ENCODE measurements at regions not wholly inside any gene's neighbourhood (a gene's known extent, or its start where the extent isn't known, plus 50 kb on each side); places are given as distances from the start of the nearest gene placed in this dataset.

DNA sequence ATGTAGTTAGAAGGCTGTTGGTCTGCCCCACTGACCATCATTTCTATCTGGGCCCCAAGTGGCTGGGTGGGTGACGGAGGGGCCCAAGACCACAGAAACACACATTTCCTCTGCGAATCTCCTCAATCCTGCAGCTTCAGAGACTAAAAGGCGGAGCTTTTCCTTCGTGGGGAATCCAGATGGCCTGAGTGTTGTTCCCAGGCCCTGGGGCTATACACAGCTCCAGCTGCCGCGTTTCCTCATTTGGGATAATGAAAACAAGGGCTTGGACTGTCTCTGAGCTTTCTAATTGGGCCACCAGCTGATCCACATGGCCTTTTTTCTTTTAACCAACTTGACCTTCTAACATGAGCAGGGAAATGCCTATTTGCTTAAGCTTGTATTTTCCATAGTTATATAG is 339.9 kb downstream of the CXCL12 start:
- no peaks in the 10 kb centered on the region for H3K4me1 ChIP-seq (ENCODE audit: control insufficient read depth in 4 of 4, insufficient read depth in 4 of 4, low read length in 3 of 4)
- no peak overlapping the region for H3K9ac ChIP-seq (ENCODE audit: low read depth in 1 of 2, low read length in 2 of 2)
- TF ChIP-seq NR2F2 (IDR thresholded peaks at IDR 0.05) (peak; percentile 55), JUND (IDR thresholded peaks at IDR 0.05) (no peak), RXRA (IDR thresholded peaks at IDR 0.05) (peak in 1 of 2 donors; percentile 23), RAD21 (IDR thresholded peaks at IDR 0.05) (peak in 1 of 2 donors; percentile 14)
- no peak for DNase-seq (ENCODE audit: low spot score)
- H3K9me3 ChIP-seq (ENCODE audit: control insufficient read depth in 4 of 4, low read length in 3 of 4): peaks cover 0 to 2% (median 0%) of the 10 kb centered on the region in 4 donors
- no peaks in the 10 kb centered on the region for H3K27me3 ChIP-seq (ENCODE audit: control insufficient read depth in 4 of 4, insufficient read depth in 4 of 4, low read length in 3 of 4)
- H3K27ac ChIP-seq (ENCODE audit: low read depth in 1 of 2, low read length in 2 of 2): peak overlapping the region in 1 of 2 donors; percentile 40
- 77% methylated on average over 6 of the region's 6 CpGs for WGBS
- H3K36me3 ChIP-seq (ENCODE audit: control insufficient read depth in 4 of 4, insufficient read depth in 3 of 4, low read depth in 1 of 4, low read length in 3 of 4): no peaks in the 10 kb centered on the region
- no peak overlapping the region for H3K4me3 ChIP-seq (ENCODE audit: low read depth in 1 of 3, low read length in 3 of 3)

DNA sequence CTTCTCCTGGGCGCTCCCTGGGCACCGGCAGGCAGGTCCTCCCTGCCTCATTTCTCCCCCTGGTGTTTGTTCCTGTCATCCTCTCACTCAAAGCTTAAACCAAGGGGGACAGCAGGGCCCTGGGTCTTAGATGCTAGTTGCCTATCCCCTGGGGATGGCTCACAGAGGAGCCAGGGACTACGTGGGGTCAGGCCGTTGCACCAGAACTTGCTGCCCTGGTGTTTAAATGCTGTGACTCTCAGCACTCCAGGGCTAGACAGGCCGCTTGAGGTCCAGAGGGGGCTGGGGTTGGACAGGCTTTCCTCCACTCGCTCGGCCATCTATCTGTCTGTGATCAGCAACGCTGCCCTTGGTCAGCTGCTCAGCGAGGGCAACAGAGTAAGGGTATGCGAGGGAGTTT is 340.3 kb downstream of the CXCL12 start:
- TF ChIP-seq RAD21 (IDR thresholded peaks at IDR 0.05) (no peak), TAF1 (conservative IDR thresholded peaks at IDR 0.05) (no peak), SP1 (IDR thresholded peaks at IDR 0.05) (no peak), EGR1 (IDR thresholded peaks at IDR 0.05; ENCODE audit: low read depth in 2 of 2) (no peak), RXRA (IDR thresholded peaks at IDR 0.05) (no peak), YY1 (IDR thresholded peaks at IDR 0.05) (no peak), HNF4A (conservative IDR thresholded peaks at IDR 0.05) (no peak), NR2F2 (IDR thresholded peaks at IDR 0.05) (no peak), JUND (IDR thresholded peaks at IDR 0.05) (no peak), GABPA (IDR thresholded peaks at IDR 0.05 in 1 of 2, conservative IDR thresholded peaks at IDR 0.05 in 1 of 2) (no peak), FOXA2 (IDR thresholded peaks at IDR 0.05) (no peak), HNF4G (IDR thresholded peaks at IDR 0.05) (no peak)
- TF ChIP-seq, protein P1, sequence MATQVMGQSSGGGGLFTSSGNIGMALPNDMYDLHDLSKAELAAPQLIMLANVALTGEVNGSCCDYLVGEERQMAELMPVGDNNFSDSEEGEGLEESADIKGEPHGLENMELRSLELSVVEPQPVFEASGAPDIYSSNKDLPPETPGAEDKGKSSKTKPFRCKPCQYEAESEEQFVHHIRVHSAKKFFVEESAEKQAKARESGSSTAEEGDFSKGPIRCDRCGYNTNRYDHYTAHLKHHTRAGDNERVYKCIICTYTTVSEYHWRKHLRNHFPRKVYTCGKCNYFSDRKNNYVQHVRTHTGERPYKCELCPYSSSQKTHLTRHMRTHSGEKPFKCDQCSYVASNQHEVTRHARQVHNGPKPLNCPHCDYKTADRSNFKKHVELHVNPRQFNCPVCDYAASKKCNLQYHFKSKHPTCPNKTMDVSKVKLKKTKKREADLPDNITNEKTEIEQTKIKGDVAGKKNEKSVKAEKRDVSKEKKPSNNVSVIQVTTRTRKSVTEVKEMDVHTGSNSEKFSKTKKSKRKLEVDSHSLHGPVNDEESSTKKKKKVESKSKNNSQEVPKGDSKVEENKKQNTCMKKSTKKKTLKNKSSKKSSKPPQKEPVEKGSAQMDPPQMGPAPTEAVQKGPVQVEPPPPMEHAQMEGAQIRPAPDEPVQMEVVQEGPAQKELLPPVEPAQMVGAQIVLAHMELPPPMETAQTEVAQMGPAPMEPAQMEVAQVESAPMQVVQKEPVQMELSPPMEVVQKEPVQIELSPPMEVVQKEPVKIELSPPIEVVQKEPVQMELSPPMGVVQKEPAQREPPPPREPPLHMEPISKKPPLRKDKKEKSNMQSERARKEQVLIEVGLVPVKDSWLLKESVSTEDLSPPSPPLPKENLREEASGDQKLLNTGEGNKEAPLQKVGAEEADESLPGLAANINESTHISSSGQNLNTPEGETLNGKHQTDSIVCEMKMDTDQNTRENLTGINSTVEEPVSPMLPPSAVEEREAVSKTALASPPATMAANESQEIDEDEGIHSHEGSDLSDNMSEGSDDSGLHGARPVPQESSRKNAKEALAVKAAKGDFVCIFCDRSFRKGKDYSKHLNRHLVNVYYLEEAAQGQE (IDR thresholded peaks at IDR 0.05): no peak
- TF ChIP-seq, protein P2, sequence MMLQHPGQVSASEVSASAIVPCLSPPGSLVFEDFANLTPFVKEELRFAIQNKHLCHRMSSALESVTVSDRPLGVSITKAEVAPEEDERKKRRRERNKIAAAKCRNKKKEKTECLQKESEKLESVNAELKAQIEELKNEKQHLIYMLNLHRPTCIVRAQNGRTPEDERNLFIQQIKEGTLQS (IDR thresholded peaks at IDR 0.05): no peak
- TF ChIP-seq, protein P3, sequence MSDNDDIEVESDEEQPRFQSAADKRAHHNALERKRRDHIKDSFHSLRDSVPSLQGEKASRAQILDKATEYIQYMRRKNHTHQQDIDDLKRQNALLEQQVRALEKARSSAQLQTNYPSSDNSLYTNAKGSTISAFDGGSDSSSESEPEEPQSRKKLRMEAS (IDR thresholded peaks at IDR 0.05): no peak
- TF ChIP-seq, protein P4, sequence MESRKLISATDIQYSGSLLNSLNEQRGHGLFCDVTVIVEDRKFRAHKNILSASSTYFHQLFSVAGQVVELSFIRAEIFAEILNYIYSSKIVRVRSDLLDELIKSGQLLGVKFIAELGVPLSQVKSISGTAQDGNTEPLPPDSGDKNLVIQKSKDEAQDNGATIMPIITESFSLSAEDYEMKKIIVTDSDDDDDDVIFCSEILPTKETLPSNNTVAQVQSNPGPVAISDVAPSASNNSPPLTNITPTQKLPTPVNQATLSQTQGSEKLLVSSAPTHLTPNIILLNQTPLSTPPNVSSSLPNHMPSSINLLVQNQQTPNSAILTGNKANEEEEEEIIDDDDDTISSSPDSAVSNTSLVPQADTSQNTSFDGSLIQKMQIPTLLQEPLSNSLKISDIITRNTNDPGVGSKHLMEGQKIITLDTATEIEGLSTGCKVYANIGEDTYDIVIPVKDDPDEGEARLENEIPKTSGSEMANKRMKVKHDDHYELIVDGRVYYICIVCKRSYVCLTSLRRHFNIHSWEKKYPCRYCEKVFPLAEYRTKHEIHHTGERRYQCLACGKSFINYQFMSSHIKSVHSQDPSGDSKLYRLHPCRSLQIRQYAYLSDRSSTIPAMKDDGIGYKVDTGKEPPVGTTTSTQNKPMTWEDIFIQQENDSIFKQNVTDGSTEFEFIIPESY (IDR thresholded peaks at IDR 0.05): no peak
- Histone ChIP-seq H3K36me3 (ENCODE audit: control insufficient read depth in 4 of 4, insufficient read depth in 3 of 4, low read depth in 1 of 4, low read length in 3 of 4) (no peaks in the 10 kb centered on the region), H3K9me3 (ENCODE audit: control insufficient read depth in 4 of 4, low read length in 3 of 4) (peaks cover 0 to 2% (median 0%) of the 10 kb centered on the region in 4 donors), H3K4me3 (ENCODE audit: low read depth in 1 of 3, low read length in 3 of 3) (no peak overlapping the region), H3K27me3 (ENCODE audit: control insufficient read depth in 4 of 4, insufficient read depth in 4 of 4, low read length in 3 of 4) (no peaks in the 10 kb centered on the region), H3K27ac (ENCODE audit: low read depth in 1 of 2, low read length in 2 of 2) (peak overlapping the region in 1 of 2 donors; percentile 40), H3K9ac (ENCODE audit: low read depth in 1 of 2, low read length in 2 of 2) (no peak overlapping the region), H3K4me1 (ENCODE audit: control insufficient read depth in 4 of 4, insufficient read depth in 4 of 4, low read length in 3 of 4) (peaks cover 0 to 4% (median 0%) of the 10 kb centered on the region in 4 donors)
- WGBS: 80% methylated on average over 10 of the region's 10 CpGs
- no peak for DNase-seq (ENCODE audit: low spot score)

Measured in liver (tissue), 7 donors.